Medulla oblongata (tissue), 1 donor: ENCODE measurements at regions not wholly inside any gene's neighbourhood (a gene's known extent, or its start where the extent isn't known, plus 50 kb on each side); places are given as distances from the start of the nearest gene placed in this dataset.

Source experiments
- DNase-seq: peaks from one replicate; pipeline ENCODE4 v3.0.0-alpha.2; 2015; ENCODE audit errors: extremely low spot score

DNA sequence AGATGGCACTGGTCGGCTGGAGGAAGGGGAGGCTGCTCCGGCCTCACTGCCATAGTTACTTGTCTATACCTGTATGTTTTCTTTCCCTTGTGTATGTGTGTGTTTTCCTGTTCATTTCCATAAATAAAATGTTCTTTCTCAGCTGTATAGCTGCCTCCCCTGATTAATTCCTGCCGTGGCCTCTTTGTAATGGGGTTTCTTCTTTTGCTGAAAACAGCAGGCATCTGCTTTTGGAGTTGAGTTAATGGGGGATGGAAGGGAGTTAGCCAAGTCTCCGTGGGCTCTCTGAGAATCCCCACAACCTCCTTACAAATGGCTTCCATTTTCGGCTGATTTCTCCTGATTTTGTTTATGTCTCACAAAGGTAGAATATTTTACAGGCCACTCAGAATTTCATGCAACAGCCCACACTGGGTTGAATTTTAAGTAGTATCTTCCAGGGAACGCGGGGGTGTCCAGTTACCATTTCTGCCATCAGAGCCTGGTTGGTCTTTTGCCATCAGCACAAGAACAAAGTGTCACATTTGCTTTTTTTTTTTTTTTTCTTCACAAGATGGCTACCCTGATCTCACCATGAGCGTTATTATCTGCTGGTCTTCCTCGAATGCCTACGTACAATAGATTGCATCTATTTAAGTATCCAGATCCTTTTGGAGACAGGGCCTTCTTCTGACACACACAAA, 88.1 kb upstream of the NRP1 start:
- DNase-seq = no peak

DNA sequence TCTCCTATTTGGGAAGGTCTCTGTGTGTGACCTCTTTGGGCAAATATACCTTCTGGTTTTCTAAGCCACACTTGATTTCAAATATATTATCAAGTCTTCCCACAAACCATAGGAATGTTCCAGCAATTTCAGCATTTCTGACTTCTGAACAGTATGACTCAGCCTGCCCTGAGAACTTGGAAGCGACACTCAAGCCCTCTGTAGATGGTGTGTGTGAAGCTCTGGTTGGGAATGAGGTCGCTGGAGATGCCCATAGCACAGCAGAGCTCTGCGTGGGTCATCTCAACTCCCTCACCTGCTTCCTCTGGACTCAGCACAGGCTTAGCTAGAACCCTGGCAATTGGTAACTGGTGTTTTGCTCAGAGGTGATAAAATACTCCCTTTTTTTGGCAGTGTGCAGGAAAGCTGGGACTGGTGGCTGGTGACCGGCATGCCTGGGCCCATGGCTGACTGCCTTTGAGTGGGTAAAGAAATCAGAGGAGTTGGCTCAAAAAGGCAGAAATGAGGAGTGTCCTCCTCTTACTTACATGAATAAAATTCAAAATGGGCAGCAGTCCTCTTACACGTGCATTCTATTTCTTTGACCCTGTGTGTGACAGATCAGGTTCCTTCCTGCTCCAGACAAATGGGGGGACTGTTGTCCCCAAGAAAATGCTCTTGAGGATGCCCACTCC, 87.5 kb upstream of the NRP1 start:
- DNase-seq = no peak

- DNase-seq = no peak
These were observed 84.8 kb upstream of the NRP1 start for GRCh38 chr10:33419311-33419710.

DNA sequence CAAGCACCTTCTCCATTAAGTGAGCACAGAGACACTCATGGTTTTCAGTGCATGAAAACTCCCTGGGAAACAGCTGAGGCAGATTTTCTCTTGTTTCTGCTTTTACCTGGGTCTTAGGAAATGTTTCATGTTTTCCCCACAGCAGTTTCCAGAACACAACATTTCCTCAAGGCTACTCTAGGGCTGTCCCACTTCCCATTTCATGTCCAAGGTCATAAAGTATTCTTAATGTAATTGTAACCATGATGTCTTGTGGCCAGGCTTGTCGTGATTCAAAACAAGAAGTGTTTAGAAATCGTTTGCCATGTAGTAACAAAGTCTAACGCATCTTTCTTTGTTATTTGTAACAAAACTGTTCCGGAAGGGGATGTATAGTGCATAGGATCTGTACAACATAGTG, 83.8 kb upstream of the NRP1 start:
- no peak for DNase-seq

- DNase-seq = no peak
These were observed 82.2 kb upstream of the NRP1 start for GRCh38 chr10:33416691-33417090.

GRCh38 chr10:33416209-33416608, 81.7 kb upstream of the NRP1 start:
- no peak for DNase-seq

GRCh38 chr10:33414841-33415240, 80.4 kb upstream of the NRP1 start:
- no peak for DNase-seq

- DNase-seq = no peak
These were observed 78.3 kb upstream of the NRP1 start for GRCh38 chr10:33412653-33413361.

GRCh38 chr10:33412241-33412640, 77.8 kb upstream of the NRP1 start:
- DNase-seq = no peak

- DNase-seq = no peak
These were observed 76.4 kb upstream of the NRP1 start for GRCh38 chr10:33410860-33411234.

GRCh38 chr10:33410096-33410859, 75.8 kb upstream of the NRP1 start:
- DNase-seq = no peak

GRCh38 chr10:33406596-33406995, 72.1 kb upstream of the NRP1 start:
- no peak for DNase-seq

- DNase-seq = no peak
These were observed 68.0 kb upstream of the NRP1 start for GRCh38 chr10:33402220-33403073.

DNA sequence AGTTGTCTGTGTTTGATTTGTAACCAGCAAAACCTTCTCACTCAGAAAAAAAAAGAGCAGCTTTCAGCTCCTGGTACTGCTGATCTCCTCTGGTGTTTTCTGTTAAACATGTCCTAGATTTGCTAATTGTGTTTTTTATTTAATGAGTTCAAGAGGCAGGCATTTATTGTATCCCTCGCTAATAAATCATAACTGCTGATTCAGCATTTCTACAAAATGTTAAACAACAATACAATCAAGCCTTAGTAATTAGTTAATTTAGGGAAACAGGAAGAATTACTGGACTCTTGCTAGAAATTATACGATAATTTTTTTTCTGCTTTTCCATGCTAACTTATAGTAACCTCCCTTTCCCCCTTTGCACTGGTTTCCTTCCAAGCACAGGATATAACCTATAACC, 66.8 kb upstream of the NRP1 start:
- no peak for DNase-seq

DNA sequence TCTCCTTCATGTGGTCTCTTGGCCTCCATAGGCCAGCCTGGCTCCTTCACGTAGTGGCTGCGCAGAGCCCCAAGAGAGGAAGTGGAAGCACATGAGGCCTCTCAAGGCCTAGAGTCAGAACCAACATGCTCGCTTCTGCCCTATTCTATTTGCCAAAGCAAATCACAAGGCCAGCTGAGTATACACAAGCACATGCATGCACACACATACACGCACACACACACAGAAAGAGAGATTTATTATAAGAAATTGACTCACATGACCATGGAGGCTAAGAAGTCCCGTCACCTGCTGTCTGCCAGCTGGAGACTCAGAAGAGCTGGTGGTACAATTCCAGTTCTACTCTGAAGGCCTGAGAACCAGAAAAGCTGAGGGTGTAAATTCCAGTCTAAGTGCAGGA, 64.3 kb upstream of the NRP1 start:
- DNase-seq = no peak

- no peak for DNase-seq
These were observed 62.5 kb upstream of the NRP1 start for GRCh38 chr10:33396938-33397337.

DNA sequence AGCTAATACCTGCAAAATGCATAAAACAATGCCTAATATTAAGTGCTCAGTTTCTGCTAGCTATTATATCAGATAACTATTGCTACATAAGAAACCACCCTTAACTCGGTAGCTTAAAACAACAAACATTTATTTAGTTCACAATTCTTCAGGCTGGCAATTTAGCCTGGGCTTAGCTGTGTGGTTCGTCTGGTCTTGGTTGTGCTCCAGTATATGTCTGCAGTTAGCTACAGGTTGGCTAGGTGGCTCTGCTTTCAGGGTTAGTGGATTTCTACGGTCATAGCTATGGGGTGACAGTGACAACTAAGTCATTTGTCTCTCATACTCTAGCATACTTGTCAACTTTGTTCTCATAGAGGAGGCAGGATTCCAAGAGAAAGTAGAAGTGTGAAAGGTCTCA, 61.8 kb upstream of the NRP1 start:
- no peak for DNase-seq

GRCh38 chr10:33395201-33395600, 60.7 kb upstream of the NRP1 start:
- no peak for DNase-seq

- DNase-seq = no peak
These were observed 58.2 kb upstream of the NRP1 start for GRCh38 chr10:33392706-33393105.

DNA sequence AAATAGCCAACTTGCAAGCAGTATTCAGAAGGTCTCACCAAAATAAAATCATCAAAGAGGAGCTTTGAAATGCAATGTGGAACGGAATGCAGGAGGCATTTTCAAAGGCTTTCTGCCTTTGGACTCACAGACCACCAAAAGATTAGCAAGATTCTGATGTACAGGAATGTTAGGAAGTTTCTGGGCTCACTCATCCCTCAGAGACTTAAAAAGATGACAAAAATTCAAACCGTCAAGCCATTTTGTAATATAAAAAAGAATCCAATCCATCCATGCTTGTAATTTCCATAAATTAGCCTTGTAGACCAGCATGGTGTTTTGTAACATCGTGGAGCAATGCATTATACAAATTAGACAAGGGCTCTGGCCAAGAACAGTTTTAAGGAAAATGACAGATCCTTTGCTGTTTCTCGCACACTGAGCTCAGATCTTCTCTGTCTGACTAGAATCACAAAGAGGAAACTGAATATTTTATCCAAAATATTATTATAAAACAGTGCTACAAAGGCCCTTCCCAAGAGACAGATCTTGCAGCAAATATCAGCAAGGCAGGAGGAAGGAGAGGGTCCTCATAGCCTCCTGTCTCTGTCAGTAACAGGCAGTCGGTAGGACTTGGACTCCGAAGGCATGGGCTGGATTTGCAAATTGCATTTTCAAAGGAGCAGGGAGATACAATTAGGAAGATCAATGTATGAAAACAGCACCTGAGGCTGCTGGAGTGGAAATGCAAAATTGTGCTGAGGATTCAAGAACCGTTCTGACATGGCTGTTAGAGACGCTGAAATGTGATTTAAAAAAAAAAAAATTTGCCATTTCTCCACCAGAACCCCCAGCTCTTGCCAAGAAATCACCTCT, 57.4 kb upstream of the NRP1 start:
- no peak for DNase-seq

- DNase-seq = no peak
These were observed 55.6 kb upstream of the NRP1 start for GRCh38 chr10:33390046-33390445.
